ENCODE measurements at regions not wholly inside any gene's neighbourhood (a gene's known extent, or its start where the extent isn't known, plus 50 kb on each side); places are given as distances from the start of the nearest gene placed in this dataset.

GRCh38 chr2:164198256-164198655, 423.0 kb downstream of the GRB14 start:
- TF ChIP-seq, protein P1, sequence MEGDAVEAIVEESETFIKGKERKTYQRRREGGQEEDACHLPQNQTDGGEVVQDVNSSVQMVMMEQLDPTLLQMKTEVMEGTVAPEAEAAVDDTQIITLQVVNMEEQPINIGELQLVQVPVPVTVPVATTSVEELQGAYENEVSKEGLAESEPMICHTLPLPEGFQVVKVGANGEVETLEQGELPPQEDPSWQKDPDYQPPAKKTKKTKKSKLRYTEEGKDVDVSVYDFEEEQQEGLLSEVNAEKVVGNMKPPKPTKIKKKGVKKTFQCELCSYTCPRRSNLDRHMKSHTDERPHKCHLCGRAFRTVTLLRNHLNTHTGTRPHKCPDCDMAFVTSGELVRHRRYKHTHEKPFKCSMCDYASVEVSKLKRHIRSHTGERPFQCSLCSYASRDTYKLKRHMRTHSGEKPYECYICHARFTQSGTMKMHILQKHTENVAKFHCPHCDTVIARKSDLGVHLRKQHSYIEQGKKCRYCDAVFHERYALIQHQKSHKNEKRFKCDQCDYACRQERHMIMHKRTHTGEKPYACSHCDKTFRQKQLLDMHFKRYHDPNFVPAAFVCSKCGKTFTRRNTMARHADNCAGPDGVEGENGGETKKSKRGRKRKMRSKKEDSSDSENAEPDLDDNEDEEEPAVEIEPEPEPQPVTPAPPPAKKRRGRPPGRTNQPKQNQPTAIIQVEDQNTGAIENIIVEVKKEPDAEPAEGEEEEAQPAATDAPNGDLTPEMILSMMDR (IDR thresholded peaks at IDR 0.05; ENCODE audit: borderline replicate concordance, insufficient read depth, low read depth, low read length), result no peak
- no peak overlapping the region for H3K4me3 ChIP-seq (ENCODE audit: low read depth, low read length)

- H3K4me3 ChIP-seq (ENCODE audit: low read depth, low read length), result no peak overlapping the region
- TF ChIP-seq, protein P1 (IDR thresholded peaks at IDR 0.05; ENCODE audit: borderline replicate concordance, insufficient read depth, low read depth, low read length), result no peak
These were observed 430.6 kb downstream of the GRB14 start for GRCh38 chr2:164190700-164191099.

DNA sequence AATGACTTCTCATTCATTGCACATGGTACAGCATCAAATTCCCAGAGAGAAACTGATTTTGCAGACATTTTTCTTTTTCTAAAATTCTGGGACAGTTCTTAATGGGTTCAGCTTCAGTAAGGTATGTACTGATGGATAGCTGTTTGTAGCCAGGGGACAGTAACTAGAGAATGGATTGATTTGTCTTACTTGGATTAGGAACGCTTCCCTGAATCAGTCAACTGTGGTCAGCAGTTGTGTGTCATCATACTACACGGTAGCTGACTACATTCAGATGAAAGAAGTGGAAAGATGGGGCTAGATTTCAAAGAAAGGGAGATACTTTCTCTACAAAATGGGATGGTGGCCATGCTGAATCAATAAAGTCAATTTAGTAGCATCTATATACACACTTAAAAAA, 431.4 kb downstream of the GRB14 start:
- H3K4me3 ChIP-seq (ENCODE audit: low read depth, low read length), result no peak overlapping the region
- TF ChIP-seq, protein P1 (IDR thresholded peaks at IDR 0.05; ENCODE audit: borderline replicate concordance, insufficient read depth, low read depth, low read length), result no peak

DNA sequence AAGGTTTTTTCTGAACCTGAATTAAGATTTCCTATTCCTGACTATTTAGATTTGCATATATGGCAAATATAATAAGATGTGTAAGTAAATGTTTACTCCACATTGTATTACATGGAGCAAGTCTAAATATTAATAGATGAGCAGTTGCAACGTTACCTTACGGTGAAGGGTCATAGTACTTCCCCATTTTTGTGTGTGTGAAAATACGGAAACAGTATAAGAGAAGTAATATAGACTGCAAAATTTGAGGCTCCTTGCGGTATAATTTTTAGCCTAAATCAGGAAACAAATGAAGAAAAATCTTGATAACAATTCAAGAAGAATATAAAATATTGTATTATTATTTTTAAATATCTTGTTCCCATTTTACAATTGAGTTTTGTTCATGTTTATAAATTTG, 434.2 kb downstream of the GRB14 start:
- TF ChIP-seq, protein P1 (IDR thresholded peaks at IDR 0.05; ENCODE audit: borderline replicate concordance, insufficient read depth, low read depth, low read length), result no peak
- H3K4me3 ChIP-seq (ENCODE audit: low read depth, low read length), result no peak overlapping the region

- no peak overlapping the region for H3K4me3 ChIP-seq (ENCODE audit: low read depth, low read length)
- TF ChIP-seq, protein P1 (IDR thresholded peaks at IDR 0.05; ENCODE audit: borderline replicate concordance, insufficient read depth, low read depth, low read length), result no peak
These were observed 434.7 kb downstream of the GRB14 start for GRCh38 chr2:164186591-164186990.

GRCh38 chr2:164182116-164182627, 439.1 kb downstream of the GRB14 start:
- no peak overlapping the region for H3K4me3 ChIP-seq (ENCODE audit: low read depth, low read length)

DNA sequence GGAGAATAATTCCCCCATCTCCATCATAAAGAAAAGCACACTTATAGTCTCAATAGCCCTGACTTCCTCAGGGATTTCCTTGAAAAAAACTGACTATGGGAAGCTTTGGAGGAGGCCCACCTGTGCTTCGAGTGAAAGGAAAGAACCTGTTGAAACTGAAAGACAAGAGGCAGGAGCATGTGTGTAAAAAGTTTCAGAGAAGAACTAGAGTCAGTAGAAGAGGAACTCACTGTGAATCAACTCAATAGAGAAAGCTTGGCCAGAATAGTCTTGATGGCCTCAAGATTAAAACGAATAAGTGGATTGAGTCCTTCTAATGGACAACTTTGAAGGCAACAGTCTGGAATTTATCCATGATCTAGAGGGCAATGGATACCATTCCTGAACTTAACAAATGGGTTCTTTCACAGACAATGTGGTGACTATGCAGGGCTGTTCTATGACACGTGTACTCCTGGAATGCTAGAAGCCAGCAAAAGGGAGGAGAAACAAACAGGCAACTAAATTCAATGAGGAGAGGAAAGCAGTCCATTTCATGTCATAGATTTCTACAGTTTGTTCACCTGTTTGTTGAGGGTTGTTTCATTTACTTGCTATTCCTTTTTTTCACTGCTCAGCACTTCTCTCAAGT, 442.3 kb downstream of the GRB14 start:
- TF ChIP-seq, protein P1 (IDR thresholded peaks at IDR 0.05; ENCODE audit: borderline replicate concordance, insufficient read depth, low read depth, low read length), result no peak
- H3K4me3 ChIP-seq (ENCODE audit: low read depth, low read length), result no peak overlapping the region

More at GRCh38 chr2:164182116-164182627, 439.1 kb downstream of the GRB14 start:
- TF ChIP-seq, protein P1 (IDR thresholded peaks at IDR 0.05; ENCODE audit: borderline replicate concordance, insufficient read depth, low read depth, low read length), result no peak
